Right lobe of liver (tissue), 6 donors: ENCODE measurements at regions not wholly inside any gene's neighbourhood (a gene's known extent, or its start where the extent isn't known, plus 50 kb on each side); places are given as distances from the start of the nearest gene placed in this dataset.

Experiments
- ATAC-seq, 4 donors: fragments of 200-7000 bp; cut with Tn5 transposase; one replicate each; pipeline ENCODE4 v1.9.1; 2020; ENCODE audit warnings: mild to moderate bottlenecking in 4 of 4, moderate library complexity in 4 of 4
- DNase-seq, 3 donors: peaks; one replicate each; pipeline ENCODE4 v3.0.0-alpha.2; 2020
- H3K27ac ChIP-seq, 3 donors: fragments of 200-600 bp; one replicate each; pipeline ENCODE4 v1.8.0; 2022
- H3K27me3 ChIP-seq, 2 donors: fragments of 200-600 bp; one replicate each; pipeline ENCODE4 v1.8.0; 2022
- H3K36me3 ChIP-seq, 4 donors: fragments of 200-600 bp; sonication (generic) in 1 of 4; one replicate each; pipeline versions ENCODE4 v1.5.1 to v1.8.0; 2017 to 2022; ENCODE audit warnings: control low read depth in 1 of 4
- H3K4me1 ChIP-seq, 4 donors: fragments of 200-600 bp; sonication (generic) in 1 of 4; one replicate each; pipeline versions ENCODE4 v1.5.1 to v1.8.0; 2017 to 2022; ENCODE audit warnings: control low read depth in 1 of 4
- H3K4me3 ChIP-seq, 3 donors: fragments of 200-600 bp; one replicate each; pipeline ENCODE4 v1.8.0; 2022
- H3K9me3 ChIP-seq, 4 donors: fragments of 200-600 bp; sonication (generic) in 1 of 4; one replicate each; pipeline versions ENCODE4 v1.5.1 to v1.8.0; 2017 to 2022; ENCODE audit warnings: control low read depth in 1 of 4
- CTCF ChIP-seq, 4 donors: fragments of 200-600 bp in 3 of 4; fragments of 450-650 bp in 1 of 4; IDR thresholded peaks; one replicate each; pipeline versions ENCODE4 v1.5.1 to v1.8.0; 2016 to 2022; ENCODE audit warnings: antibody characterized with exemption in 4 of 4, mild to moderate bottlenecking in 2 of 4
- POLR2A ChIP-seq: fragments of 450-650 bp; IDR thresholded peaks from one replicate; pipeline ENCODE4 v1.6.1; 2017; ENCODE audit warnings: antibody characterized with exemption, mild to moderate bottlenecking
- WGBS: methylation state at CpG from one replicate; pipeline ENCODE4 v1.1.6; 2018; ENCODE audit warnings: low coverage, low lambda C conversion rate; ENCODE audit not compliant: insufficient coverage; ENCODE audit errors: missing lambda C conversion rate; 5-methylcytosine and 5-hydroxymethylcytosine counted together
- intact Hi-C, 2 donors: fragments of 100-400 bp; cut with DNase I; formaldehyde crosslinking; loops; one replicate each; pipeline versions ENCODE4 v1.11.2 to v1.14.1; 2022
- donor health status: DM: no; HTN: yes; CAD: no.
- donor health status: DM: no; HTN: no; CAD: no.
- donor health status: DM: no; HTN: no; CAD: no.
- donor health status: DM: no; HTN: yes; CAD: no.
- donor health status: DM: no; HTN: yes; CAD: no.

DNA sequence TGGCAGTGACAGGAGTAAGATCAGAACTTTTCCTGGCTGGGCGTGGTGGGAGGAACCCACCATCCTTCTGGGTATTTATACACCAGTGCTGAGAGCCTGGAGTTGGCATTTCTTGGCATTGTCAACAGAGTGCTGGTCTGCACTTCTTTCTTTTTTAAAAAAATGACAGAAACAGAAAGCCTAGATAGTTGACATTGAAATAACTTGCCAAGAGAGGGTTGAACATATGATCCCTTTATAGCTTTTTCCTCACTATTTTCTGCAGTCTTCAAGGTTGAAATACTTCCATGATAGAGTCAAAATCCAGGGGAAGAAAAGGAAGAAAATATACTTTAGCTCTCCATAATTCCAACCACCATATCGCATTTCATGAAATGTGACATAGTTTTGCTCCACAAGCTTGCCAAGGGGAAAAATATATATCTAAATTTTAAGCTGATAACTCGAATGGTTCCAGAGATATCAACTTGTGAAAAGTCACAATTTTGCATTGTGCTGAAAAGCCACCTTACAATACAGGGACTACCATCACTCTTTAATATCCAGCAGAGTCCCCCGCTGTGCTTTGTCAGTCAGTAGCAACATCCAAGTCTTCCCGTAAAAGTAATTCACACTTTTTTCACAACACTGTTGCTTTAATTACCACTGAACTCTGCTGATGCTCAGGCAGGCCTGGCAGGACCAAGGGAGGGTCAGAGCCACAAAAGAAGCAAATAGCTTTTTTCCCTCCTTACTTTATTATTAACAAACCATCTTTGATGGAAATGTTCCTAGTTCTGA, 764.9 kb upstream of the FANCL start:
- no peak overlapping the region for H3K27ac ChIP-seq
- no peak for TF ChIP-seq POLR2A
- no peak for TF ChIP-seq CTCF (IDR thresholded peaks at IDR 0.05)
- no peaks in the 10 kb centered on the region for H3K4me1 ChIP-seq
- DNase-seq (no peak), ATAC-seq (no peak)
- WGBS = 52% methylated on average over 5 of the region's 5 CpGs
- no peaks in the 10 kb centered on the region for H3K27me3 ChIP-seq
- no peak overlapping the region for H3K4me3 ChIP-seq
- H3K9me3 ChIP-seq = no peaks in the 10 kb centered on the region
- intact Hi-C loops = no loop called here
- no peaks in the 10 kb centered on the region for H3K36me3 ChIP-seq

DNA sequence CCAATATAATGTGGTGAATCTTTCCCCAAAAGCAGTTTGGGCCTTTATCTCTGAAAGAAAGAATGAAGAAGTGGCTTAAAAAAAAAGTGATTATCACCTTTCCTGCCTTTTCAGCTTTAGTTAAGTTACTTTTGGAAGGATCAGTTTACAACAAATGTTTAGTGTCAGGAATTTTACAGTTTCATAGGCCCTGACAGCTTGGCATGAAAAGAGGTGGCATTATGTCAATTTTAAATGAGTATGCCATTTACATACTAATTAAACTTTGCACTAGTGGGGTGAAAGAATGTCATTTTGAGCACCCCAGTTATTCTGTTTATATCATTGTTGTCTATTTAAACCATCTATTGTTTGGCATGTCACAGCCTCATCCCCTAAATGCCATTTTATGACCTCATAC, 763.5 kb upstream of the FANCL start:
- Histone ChIP-seq H3K36me3 (no peaks in the 10 kb centered on the region), H3K9me3 (no peaks in the 10 kb centered on the region), H3K4me3 (no peak overlapping the region), H3K4me1 (no peaks in the 10 kb centered on the region), H3K27me3 (no peaks in the 10 kb centered on the region), H3K27ac (no peak overlapping the region)
- DNase-seq (no peak), ATAC-seq (no peak)
- TF ChIP-seq CTCF (IDR thresholded peaks at IDR 0.05) (no peak), POLR2A (no peak)
- intact Hi-C loops = no loop called here

- Histone ChIP-seq H3K27me3 (no peaks in the 10 kb centered on the region), H3K4me1 (no peaks in the 10 kb centered on the region), H3K4me3 (no peak overlapping the region), H3K9me3 (no peaks in the 10 kb centered on the region), H3K27ac (no peak overlapping the region), H3K36me3 (no peaks in the 10 kb centered on the region)
- intact Hi-C loops = no loop called here
- 41% methylated on average over 2 of the region's 2 CpGs for WGBS
- no peak for DNase-seq
- ATAC-seq = no peak
- no peak for TF ChIP-seq POLR2A
- no peak for TF ChIP-seq CTCF (IDR thresholded peaks at IDR 0.05)
Measured at GRCh38 chr2:59000796-59001195, 759.7 kb upstream of the FANCL start.

DNA sequence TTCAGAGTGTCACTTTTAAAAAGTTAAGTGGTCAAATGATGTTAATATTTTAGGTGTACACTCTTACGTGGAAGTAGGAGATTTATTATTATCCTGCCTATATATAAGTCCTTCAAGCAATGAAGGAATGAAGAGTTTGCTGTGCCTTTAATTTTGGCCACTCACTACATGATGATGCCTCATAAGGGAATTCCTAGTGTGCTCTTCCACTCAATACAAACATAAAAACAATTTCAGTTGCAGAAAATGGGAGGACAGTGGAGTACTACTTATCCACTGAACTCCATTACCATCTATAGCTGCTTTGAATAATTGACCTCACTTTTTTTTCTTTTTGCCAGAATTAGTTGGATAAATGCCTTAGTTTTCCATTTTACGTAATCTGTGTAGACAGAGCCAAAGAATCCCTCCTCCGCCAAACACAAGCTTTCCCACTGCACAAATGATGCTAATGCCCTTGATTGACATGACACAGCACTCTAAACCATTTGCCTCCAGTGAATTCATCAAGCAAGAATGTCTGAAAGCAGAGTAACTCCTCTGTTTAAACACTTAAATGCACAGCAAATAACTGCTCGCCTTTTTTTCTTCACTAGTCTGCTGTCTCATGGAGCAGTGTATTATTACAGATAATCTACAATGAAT, 751.1 kb upstream of the FANCL start:
- intact Hi-C loops = no loop called here
- Histone ChIP-seq H3K4me1 (no peaks in the 10 kb centered on the region), H3K9me3 (no peaks in the 10 kb centered on the region), H3K4me3 (no peak overlapping the region), H3K36me3 (no peaks in the 10 kb centered on the region), H3K27ac (no peak overlapping the region), H3K27me3 (no peaks in the 10 kb centered on the region)
- 23% methylated on average over 4 of the region's 4 CpGs for WGBS
- ATAC-seq = no peak
- no peak for DNase-seq
- TF ChIP-seq POLR2A (no peak), CTCF (IDR thresholded peaks at IDR 0.05) (no peak)
